Activated T-cell treated with anti-CD3 and anti-CD28 coated beads, Interleukin-2, amount 50 U/mL, for 72 hours (primary cell): ENCODE measurements at regions not wholly inside any gene's neighbourhood (a gene's known extent, or its start where the extent isn't known, plus 50 kb on each side); places are given as distances from the start of the nearest gene placed in this dataset.

Experiments used
- ATAC-seq, 2 donors: fragments of 150-1000 bp; cut with Tn5 transposase; replicated peaks in 1 of 2; 2 replicates each; pipeline ENCODE4 v1.10.0; 2021; ENCODE audit warnings: moderate library complexity in 2 of 2, mild to moderate bottlenecking in 1 of 2
- DNase-seq, 2 donors: peaks; one replicate each; pipeline ENCODE4 v3.0.0; 2021 to 2022; ENCODE audit warnings: mixed read lengths in 1 of 2
- H3K27ac Mint-ChIP-seq: one replicate; pipeline ENCODE4 v1.8.0; 2022; ENCODE audit warnings: mild to moderate bottlenecking, moderate library complexity, mixed read lengths
- H3K27me3 Mint-ChIP-seq: one replicate; pipeline ENCODE4 v1.8.0; 2022; ENCODE audit warnings: low read depth, mixed read lengths
- H3K36me3 Mint-ChIP-seq, 2 donors: one replicate each; pipeline ENCODE4 v1.8.0; 2022; ENCODE audit warnings: mixed read lengths in 2 of 2, mild to moderate bottlenecking in 1 of 2; ENCODE audit not compliant: insufficient read depth in 2 of 2
- H3K4me1 Mint-ChIP-seq: one replicate; pipeline ENCODE4 v1.8.0; 2022; ENCODE audit warnings: low read depth, mixed read lengths
- H3K4me3 Mint-ChIP-seq, 2 donors: one replicate each; pipeline ENCODE4 v1.8.0; 2022; ENCODE audit warnings: mild to moderate bottlenecking in 2 of 2, mixed read lengths in 2 of 2, moderate library complexity in 2 of 2
- H3K9me3 Mint-ChIP-seq, 2 donors: one replicate each; pipeline ENCODE4 v1.8.0; 2022; ENCODE audit warnings: mixed read lengths in 2 of 2

DNA sequence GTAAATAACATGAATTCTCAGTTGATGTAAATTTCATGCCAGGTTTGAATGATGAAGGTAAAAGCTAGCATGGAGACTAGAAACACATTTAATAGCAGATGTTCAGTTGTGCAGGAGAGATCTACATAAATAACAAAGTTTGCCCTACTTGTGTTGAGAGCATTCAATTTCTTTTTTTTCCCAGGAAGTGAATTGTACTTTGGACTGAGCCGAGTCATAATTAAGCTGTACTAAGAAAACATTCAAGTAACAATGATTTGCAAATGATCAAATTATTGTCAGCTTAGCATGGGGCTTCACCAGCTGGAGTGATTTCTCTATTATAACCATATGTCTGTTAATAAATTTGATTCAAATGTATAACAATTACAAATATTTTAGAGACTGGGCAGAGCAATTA is 893.5 kb upstream of the MAP3K7 start:
- Mint-ChIP-seq H3K4me1 (no peaks in the 10 kb centered on the region), H3K27ac (no peak overlapping the region), H3K4me3 (no peak overlapping the region), H3K9me3 (peaks cover 0 to 2% of the 10 kb centered on the region in 2 donors), H3K36me3 (no peaks in the 10 kb centered on the region), H3K27me3 (no peaks in the 10 kb centered on the region)
- DNase-seq (no peak), ATAC-seq (no peak)

GRCh38 chr6:91477688-91478087 is 890.8 kb upstream of the MAP3K7 start:
- Mint-ChIP-seq H3K4me1 (no peaks in the 10 kb centered on the region), H3K9me3 (peaks cover under 1 to 2% of the 10 kb centered on the region in 2 donors), H3K27ac (no peak overlapping the region), H3K4me3 (no peak overlapping the region), H3K27me3 (no peaks in the 10 kb centered on the region), H3K36me3 (no peaks in the 10 kb centered on the region)
- no peak for ATAC-seq
- no peak for DNase-seq

DNA sequence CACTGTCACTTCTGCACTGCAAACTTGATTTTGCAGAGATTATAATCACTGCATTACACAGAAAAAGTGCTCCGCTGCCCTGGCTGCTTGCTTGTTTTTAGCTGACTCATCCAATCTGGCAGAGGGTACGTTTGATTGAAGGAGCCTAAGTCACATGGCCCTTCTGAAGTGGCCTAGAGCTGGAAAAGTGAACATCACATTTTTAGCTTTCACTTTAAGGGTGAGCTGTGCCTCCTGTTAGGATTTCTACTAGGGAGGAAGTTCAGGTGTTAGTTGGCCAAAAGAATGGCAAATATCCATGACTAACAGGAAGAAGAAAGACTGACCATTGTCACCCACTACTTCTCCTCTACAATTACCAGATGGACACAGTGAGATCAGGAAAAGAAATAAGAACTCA is 889.1 kb upstream of the MAP3K7 start:
- H3K27me3 Mint-ChIP-seq: no peaks in the 10 kb centered on the region
- H3K9me3 Mint-ChIP-seq: peaks cover 0 to 2% of the 10 kb centered on the region in 2 donors
- no peaks in the 10 kb centered on the region for H3K36me3 Mint-ChIP-seq
- DNase-seq (no peak), ATAC-seq (no peak)
- no peaks in the 10 kb centered on the region for H3K4me1 Mint-ChIP-seq
- no peak overlapping the region for H3K4me3 Mint-ChIP-seq
- H3K27ac Mint-ChIP-seq: no peak overlapping the region

DNA sequence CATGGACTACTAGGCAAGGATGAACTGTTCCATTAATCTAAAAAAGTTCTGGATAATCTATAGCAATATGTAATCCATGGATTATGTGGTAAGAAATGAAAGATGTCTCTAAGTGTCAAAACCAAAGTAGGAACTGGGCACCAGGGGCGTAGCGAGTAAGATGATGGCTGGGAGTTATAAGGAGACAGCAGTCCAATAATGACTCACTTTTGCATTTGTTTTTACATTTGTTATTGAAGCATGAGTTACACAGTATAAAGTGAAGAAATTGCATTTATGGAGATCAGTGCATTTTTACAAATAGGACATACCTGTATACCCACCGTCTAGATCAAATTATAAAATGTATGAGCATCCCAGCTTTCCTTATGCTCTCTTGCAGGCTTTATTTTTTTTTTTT is 878.5 kb upstream of the MAP3K7 start:
- Mint-ChIP-seq H3K36me3 (no peaks in the 10 kb centered on the region), H3K27ac (no peak overlapping the region), H3K9me3 (peaks cover 2 to 5% of the 10 kb centered on the region in 2 donors), H3K4me3 (no peak overlapping the region), H3K27me3 (no peaks in the 10 kb centered on the region), H3K4me1 (no peaks in the 10 kb centered on the region)
- DNase-seq (no peak), ATAC-seq (no peak)

- no peaks in the 10 kb centered on the region for H3K27me3 Mint-ChIP-seq
- peaks cover 2 to 3% of the 10 kb centered on the region in 2 donors for H3K9me3 Mint-ChIP-seq
- no peaks in the 10 kb centered on the region for H3K36me3 Mint-ChIP-seq
- ATAC-seq: no peak
- no peaks in the 10 kb centered on the region for H3K4me1 Mint-ChIP-seq
- H3K4me3 Mint-ChIP-seq: no peak overlapping the region
- no peak for DNase-seq
- no peak overlapping the region for H3K27ac Mint-ChIP-seq
Observed at GRCh38 chr6:91464718-91465117, 877.8 kb upstream of the MAP3K7 start.

DNA sequence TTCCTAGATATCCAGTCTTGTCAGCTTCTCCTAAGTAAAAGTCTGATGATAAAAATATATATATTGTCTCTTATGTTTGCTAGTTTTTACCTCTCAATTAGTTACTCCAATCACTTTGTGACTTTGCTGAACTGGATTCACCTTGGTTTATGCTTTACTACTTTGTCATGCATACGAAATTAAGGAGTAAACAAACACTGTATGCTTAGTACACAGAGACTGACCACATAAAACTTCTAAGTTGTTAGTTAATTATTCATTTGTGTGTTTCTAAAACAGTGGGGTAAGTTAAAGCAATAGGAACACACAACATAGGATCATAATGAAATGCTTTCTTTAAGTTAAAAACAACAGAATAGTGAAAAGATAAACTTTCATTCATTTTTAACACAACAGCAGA is 877.3 kb upstream of the MAP3K7 start:
- Mint-ChIP-seq H3K4me3 (no peak overlapping the region), H3K27me3 (no peaks in the 10 kb centered on the region), H3K9me3 (peaks cover 0 to 2% of the 10 kb centered on the region in 2 donors), H3K36me3 (no peaks in the 10 kb centered on the region), H3K27ac (no peak overlapping the region), H3K4me1 (no peaks in the 10 kb centered on the region)
- no peak for ATAC-seq
- DNase-seq: no peak

DNA sequence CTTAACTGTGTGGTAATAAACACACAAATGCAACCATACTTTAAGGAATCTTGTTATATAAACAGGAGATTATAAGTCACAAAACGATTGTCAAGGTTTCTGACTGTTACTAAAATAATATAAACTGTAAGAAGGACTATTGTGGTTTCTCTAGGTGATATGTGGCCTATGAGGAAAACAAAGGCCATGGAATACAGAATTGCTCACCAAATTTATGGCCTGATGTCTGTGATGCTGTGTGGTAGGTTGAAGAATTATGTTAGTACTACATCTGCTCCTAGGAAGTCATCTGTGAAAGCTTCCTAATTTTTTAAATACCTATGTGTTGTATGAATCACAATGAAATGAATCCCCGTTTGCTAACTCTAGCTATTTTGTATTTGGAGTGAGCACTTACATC is 875.4 kb upstream of the MAP3K7 start:
- Mint-ChIP-seq H3K27ac (no peak overlapping the region), H3K36me3 (no peaks in the 10 kb centered on the region), H3K9me3 (peaks cover 0 to 2% of the 10 kb centered on the region in 2 donors), H3K27me3 (no peaks in the 10 kb centered on the region), H3K4me3 (no peak overlapping the region), H3K4me1 (no peaks in the 10 kb centered on the region)
- no peak for DNase-seq
- no peak for ATAC-seq

- ATAC-seq (no peak), DNase-seq (no peak)
- peaks cover 0 to 5% of the 10 kb centered on the region in 2 donors for H3K9me3 Mint-ChIP-seq
Observed at GRCh38 chr6:91453224-91453878, 866.5 kb upstream of the MAP3K7 start.

DNA sequence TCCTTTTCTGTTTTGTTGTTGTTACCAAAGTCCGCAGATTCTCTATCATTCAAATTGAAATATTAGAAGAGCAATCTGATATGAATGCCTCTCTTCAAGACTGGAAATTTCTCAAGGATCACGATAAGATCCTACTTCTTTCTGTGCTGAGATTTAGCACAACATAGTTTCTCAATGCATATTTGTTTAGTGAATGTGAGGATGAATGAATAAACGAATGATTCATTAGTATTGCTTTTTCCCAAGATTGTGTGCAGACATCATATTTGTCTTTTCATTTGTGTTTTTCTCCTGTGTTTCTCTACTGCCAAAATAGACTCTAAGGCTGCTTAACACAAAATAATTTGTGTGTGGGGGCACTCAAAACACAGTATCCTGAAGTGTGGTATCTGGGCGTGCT is 862.7 kb upstream of the MAP3K7 start:
- Mint-ChIP-seq H3K27ac (no peak overlapping the region), H3K4me1 (no peaks in the 10 kb centered on the region), H3K4me3 (no peak overlapping the region), H3K36me3 (no peaks in the 10 kb centered on the region), H3K9me3 (no peaks in the 10 kb centered on the region), H3K27me3 (no peaks in the 10 kb centered on the region)
- no peak for DNase-seq
- no peak for ATAC-seq

More at GRCh38 chr6:91453224-91453878, 866.5 kb upstream of the MAP3K7 start:
- H3K4me1 Mint-ChIP-seq: no peaks in the 10 kb centered on the region
- no peak overlapping the region for H3K4me3 Mint-ChIP-seq
- no peaks in the 10 kb centered on the region for H3K27me3 Mint-ChIP-seq
- no peaks in the 10 kb centered on the region for H3K36me3 Mint-ChIP-seq
- no peak overlapping the region for H3K27ac Mint-ChIP-seq

DNA sequence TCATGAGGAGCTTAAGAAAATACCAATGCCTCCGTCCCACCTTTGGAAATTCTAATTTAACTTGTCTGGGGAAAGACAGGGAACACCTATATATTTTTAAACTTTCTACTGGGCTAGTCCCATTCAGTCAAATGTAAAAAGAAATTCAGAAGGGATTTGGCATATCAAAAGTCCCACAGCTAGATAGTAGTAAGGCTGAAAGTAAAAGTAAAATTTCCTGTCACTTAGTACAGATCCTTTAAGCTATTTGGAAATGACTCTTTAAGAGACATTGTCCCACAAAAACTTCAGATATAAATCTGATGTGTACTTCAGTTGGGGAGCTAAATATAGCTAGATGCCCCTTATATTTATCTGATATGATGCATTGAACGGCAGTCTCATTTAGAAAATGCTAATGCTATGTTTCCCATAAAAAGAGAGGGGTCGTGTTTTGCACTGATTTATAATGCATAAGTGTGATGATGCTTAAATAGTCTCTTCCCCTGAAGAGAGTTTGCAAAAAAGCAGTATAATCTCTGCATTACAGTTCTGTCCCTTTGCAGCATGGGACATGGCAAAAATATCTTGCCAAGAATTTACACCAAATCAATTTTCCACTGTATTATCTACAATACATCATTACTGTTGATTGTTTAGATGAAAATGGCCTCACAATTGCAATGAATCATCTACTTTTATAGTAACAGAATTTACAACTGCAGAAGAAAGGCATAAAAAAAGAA is 860.8 kb upstream of the MAP3K7 start:
- Mint-ChIP-seq H3K27ac (no peak overlapping the region), H3K9me3 (no peaks in the 10 kb centered on the region), H3K27me3 (no peaks in the 10 kb centered on the region), H3K36me3 (no peaks in the 10 kb centered on the region), H3K4me3 (no peak overlapping the region), H3K4me1 (no peaks in the 10 kb centered on the region)
- ATAC-seq (no peak), DNase-seq (no peak)

GRCh38 chr6:91447081-91447480 is 860.2 kb upstream of the MAP3K7 start:
- H3K4me1 Mint-ChIP-seq: no peaks in the 10 kb centered on the region
- H3K27me3 Mint-ChIP-seq: no peaks in the 10 kb centered on the region
- H3K27ac Mint-ChIP-seq: no peak overlapping the region
- DNase-seq: no peak
- no peak overlapping the region for H3K4me3 Mint-ChIP-seq
- H3K36me3 Mint-ChIP-seq: no peaks in the 10 kb centered on the region
- no peak for ATAC-seq
- no peaks in the 10 kb centered on the region for H3K9me3 Mint-ChIP-seq

DNA sequence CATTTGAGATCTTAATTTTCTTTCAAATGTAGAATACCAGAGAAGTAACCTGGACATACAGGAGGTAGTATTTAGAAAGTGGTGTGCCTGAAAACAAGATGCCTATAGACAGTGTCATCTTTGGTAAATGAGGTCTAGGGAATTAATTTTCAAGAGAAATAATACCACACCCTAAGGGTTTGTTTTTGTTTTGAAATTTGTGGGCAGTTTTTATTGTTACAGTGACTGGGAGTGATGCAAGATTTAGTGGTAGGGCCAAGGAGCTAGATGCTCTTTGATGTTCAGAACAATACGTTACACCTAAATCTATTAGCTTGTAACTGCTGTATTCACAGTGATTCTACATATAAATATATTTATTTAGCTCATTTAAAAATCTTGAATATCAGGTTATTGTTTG is 856.5 kb upstream of the MAP3K7 start:
- ATAC-seq: no peak
- DNase-seq: no peak
- H3K36me3 Mint-ChIP-seq: no peaks in the 10 kb centered on the region
- H3K4me1 Mint-ChIP-seq: no peaks in the 10 kb centered on the region
- peaks cover 3 to 4% of the 10 kb centered on the region in 2 donors for H3K9me3 Mint-ChIP-seq
- H3K27ac Mint-ChIP-seq: no peak overlapping the region
- no peak overlapping the region for H3K4me3 Mint-ChIP-seq
- H3K27me3 Mint-ChIP-seq: no peaks in the 10 kb centered on the region

DNA sequence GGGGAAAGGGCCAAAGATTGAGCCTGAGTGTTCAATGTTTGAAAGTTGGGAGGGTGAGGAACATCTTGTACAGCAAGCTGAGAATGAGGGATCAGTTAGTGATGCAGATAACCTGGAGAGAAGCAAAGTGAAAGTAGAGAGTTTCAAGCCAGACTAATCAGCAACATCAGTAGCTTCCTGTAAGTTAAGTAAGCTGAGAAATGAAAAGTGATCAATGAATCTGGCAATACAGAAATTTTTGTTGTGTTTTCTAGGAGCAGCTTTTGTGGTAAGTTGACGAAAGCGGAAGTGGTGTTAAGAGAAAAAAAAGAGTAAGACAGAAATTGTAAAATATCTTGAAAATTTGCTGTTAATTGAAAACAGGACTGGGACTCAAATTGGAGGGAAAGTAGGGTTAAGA is 855.5 kb upstream of the MAP3K7 start:
- no peak for DNase-seq
- no peak overlapping the region for H3K27ac Mint-ChIP-seq

DNA sequence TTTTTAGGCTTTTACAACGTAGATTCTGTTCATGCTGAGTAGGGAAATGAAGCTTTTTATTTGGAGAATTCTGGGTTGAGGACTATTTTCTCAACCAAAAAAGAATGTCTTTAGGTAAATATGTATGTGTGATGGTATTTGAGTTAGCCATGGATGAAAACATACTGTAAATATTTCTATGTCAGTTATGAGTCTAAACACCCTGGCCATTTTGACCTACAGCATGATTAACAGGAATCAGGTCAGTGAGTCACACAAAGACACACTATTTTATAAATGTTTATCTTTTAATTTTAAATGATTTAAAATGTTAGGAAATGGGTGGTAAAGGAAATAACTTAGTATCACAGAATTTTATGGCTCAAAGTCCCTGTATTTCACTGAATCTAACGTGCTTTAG is 851.7 kb upstream of the MAP3K7 start:
- no peak for ATAC-seq
- DNase-seq: no peak
- no peaks in the 10 kb centered on the region for H3K27me3 Mint-ChIP-seq
- no peaks in the 10 kb centered on the region for H3K4me1 Mint-ChIP-seq
- H3K36me3 Mint-ChIP-seq: no peaks in the 10 kb centered on the region
- peaks cover 3 to 6% of the 10 kb centered on the region in 2 donors for H3K9me3 Mint-ChIP-seq
- H3K4me3 Mint-ChIP-seq: no peak overlapping the region
- no peak overlapping the region for H3K27ac Mint-ChIP-seq

More for the DNA sequence above, 855.5 kb upstream of the MAP3K7 start:
- H3K27me3 Mint-ChIP-seq: no peaks in the 10 kb centered on the region
- H3K9me3 Mint-ChIP-seq: peaks cover 3 to 5% of the 10 kb centered on the region in 2 donors
- no peaks in the 10 kb centered on the region for H3K4me1 Mint-ChIP-seq
- H3K4me3 Mint-ChIP-seq: no peak overlapping the region
- no peaks in the 10 kb centered on the region for H3K36me3 Mint-ChIP-seq
- ATAC-seq: no peak
